ENCODE measurements at regions not wholly inside any gene's neighbourhood (a gene's known extent, or its start where the extent isn't known, plus 50 kb on each side); places are given as distances from the start of the nearest gene placed in this dataset.

DNA sequence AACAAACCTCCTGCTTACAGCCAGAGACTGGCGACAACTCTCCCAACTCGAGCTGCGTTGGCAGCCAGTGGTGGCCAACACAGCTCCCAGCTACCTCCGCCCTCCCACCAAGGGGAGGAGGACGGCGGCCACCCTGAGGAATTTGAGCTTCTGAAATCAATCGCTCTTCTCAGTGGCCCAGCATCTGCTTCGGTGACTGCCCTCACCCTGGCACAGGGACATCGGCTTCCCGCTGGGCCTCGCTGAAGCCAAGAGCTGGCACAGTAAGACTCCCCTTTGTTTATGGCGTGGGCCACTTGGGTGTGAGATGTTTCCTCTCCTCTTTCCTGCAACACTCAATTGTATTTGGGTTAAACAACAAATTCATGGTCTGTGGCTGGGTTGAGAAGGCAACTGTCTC is 136.2 kb downstream of the ZBTB18 start:
- no peaks in the 10 kb centered on the region for H3K36me3 ChIP-seq (ENCODE audit: control insufficient read depth in 2 of 2, insufficient read depth in 1 of 2, low read length in 2 of 2)
- H3K4me1 ChIP-seq (ENCODE audit: control insufficient read depth, insufficient read depth, low read length): no peaks in the 10 kb centered on the region
- TF ChIP-seq, protein P1, sequence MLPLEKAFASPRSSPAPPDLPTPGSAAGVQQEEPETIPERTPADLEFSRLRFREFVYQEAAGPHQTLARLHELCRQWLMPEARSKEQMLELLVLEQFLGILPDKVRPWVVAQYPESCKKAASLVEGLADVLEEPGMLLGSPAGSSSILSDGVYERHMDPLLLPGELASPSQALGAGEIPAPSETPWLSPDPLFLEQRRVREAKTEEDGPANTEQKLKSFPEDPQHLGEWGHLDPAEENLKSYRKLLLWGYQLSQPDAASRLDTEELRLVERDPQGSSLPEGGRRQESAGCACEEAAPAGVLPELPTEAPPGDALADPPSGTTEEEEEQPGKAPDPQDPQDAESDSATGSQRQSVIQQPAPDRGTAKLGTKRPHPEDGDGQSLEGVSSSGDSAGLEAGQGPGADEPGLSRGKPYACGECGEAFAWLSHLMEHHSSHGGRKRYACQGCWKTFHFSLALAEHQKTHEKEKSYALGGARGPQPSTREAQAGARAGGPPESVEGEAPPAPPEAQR (tag by site-specific recombination; IDR thresholded peaks at IDR 0.05): no peak
- no peak for TF ChIP-seq ZNF514 (tag by site-specific recombination; IDR thresholded peaks at IDR 0.05)
- no peak for TF ChIP-seq KLF17 (tag by site-specific recombination; IDR thresholded peaks at IDR 0.05)
- CTCF ChIA-PET: interaction anchor here (0.6 to 1.3 kb wide), 2 partner anchors 11 to 25 kb away, joined by 3 read pairs; no protein-coding TSS in a partner anchor
- no peaks in the 10 kb centered on the region for H3K9me3 ChIP-seq (ENCODE audit: control insufficient read depth, insufficient read depth, low read depth, low read length)
- no peak overlapping the region for H3K27ac ChIP-seq (ENCODE audit: extremely low read depth, low read depth, low read length)
- POLR2A ChIA-PET: no interaction called here
- H3K4me3 ChIP-seq (ENCODE audit: low read depth, low read length): no peak overlapping the region

DNA sequence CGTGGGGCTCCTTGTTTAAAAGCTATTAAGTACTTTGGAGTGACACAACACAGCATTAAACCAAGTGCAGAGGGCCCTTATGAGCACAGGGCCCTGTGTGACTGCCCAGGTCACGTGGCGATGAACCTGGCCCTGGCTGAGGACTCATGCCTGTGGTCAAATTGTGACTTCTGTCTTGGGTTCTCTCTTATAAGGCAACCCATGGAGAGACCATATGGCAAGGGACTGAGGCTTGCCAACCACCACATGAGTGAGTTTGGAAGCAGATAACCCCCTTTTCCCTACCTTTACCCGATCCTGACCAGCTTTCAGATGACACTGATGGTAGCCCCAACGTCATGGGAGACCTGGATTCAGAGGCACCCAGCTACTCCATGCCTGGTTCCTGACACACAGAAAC is 140.5 kb downstream of the ZBTB18 start:
- CTCF ChIA-PET: interaction anchor here (0.6 kb wide), 1 partner anchor 229 kb away, joined by 3 read pairs; no protein-coding TSS in a partner anchor
- POLR2A ChIA-PET: interaction anchor here (0.6 kb wide), 1 partner anchor 25 kb away, joined by 3 read pairs; no protein-coding TSS in a partner anchor
- H3K4me1 ChIP-seq (ENCODE audit: control insufficient read depth, insufficient read depth, low read length): no peaks in the 10 kb centered on the region
- H3K4me3 ChIP-seq (ENCODE audit: low read depth, low read length): no peak overlapping the region
- H3K27ac ChIP-seq (ENCODE audit: extremely low read depth, low read depth, low read length): no peak overlapping the region
- H3K9me3 ChIP-seq (ENCODE audit: control insufficient read depth, insufficient read depth, low read depth, low read length): no peaks in the 10 kb centered on the region
- H3K36me3 ChIP-seq (ENCODE audit: control insufficient read depth in 2 of 2, insufficient read depth in 1 of 2, low read length in 2 of 2): no peaks in the 10 kb centered on the region
- TF ChIP-seq, protein P2, sequence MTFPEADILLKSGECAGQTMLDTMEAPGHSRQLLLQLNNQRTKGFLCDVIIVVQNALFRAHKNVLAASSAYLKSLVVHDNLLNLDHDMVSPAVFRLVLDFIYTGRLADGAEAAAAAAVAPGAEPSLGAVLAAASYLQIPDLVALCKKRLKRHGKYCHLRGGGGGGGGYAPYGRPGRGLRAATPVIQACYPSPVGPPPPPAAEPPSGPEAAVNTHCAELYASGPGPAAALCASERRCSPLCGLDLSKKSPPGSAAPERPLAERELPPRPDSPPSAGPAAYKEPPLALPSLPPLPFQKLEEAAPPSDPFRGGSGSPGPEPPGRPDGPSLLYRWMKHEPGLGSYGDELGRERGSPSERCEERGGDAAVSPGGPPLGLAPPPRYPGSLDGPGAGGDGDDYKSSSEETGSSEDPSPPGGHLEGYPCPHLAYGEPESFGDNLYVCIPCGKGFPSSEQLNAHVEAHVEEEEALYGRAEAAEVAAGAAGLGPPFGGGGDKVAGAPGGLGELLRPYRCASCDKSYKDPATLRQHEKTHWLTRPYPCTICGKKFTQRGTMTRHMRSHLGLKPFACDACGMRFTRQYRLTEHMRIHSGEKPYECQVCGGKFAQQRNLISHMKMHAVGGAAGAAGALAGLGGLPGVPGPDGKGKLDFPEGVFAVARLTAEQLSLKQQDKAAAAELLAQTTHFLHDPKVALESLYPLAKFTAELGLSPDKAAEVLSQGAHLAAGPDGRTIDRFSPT (tag by site-specific recombination; IDR thresholded peaks at IDR 0.05): no peak
- TF ChIP-seq ZNF610 (tag by site-specific recombination; IDR thresholded peaks at IDR 0.05; ENCODE audit: borderline replicate concordance) (no peak), ATF2 (tag by site-specific recombination; IDR thresholded peaks at IDR 0.05; ENCODE audit: low read depth) (no peak), KLF8 (tag by site-specific recombination; IDR thresholded peaks at IDR 0.05) (no peak), ZNF530 (tag by site-specific recombination; IDR thresholded peaks at IDR 0.05; ENCODE audit: low read depth) (no peak)

DNA sequence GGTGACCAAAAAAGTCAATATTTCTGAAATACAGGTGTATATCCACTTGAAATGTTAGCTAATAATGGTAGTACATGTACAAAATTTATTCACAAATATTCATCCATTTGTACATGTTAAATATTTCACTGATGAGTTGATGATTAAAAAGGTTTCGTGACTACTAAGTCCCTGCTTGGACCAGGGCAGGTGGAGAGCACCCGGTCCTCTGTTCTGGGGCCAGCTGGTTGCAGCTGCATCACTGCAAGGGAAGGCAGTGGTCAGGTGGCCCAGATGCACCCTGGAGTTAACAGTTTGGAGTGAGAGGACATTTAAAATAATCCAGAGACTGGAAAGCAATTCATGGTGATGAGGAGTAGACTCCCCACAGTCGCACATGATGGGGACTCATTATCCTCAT is 141.2 kb downstream of the ZBTB18 start:
- no peaks in the 10 kb centered on the region for H3K4me1 ChIP-seq (ENCODE audit: control insufficient read depth, insufficient read depth, low read length)
- H3K4me3 ChIP-seq (ENCODE audit: low read depth, low read length): no peak overlapping the region
- no peaks in the 10 kb centered on the region for H3K9me3 ChIP-seq (ENCODE audit: control insufficient read depth, insufficient read depth, low read depth, low read length)
- POLR2A ChIA-PET: interaction anchor here (0.6 kb wide), 2 partner anchors 24 to 338 kb away, joined by 3 to 4 read pairs; no protein-coding TSS in a partner anchor
- CTCF ChIA-PET: no interaction called here
- TF ChIP-seq ZNF266 (tag by site-specific recombination; IDR thresholded peaks at IDR 0.05; ENCODE audit: low read depth): no peak
- TF ChIP-seq ZNF560 (tag by site-specific recombination; IDR thresholded peaks at IDR 0.05; ENCODE audit: borderline replicate concordance): no peak
- TF ChIP-seq PRDM1 (tag by site-specific recombination; IDR thresholded peaks at IDR 0.05): no peak
- no peak for TF ChIP-seq ZSCAN23 (tag by site-specific recombination; IDR thresholded peaks at IDR 0.05)
- no peak for TF ChIP-seq ZNF544 (tag by site-specific recombination; IDR thresholded peaks at IDR 0.05)
- no peak for TF ChIP-seq RBAK (tag by site-specific recombination; IDR thresholded peaks at IDR 0.05)
- TF ChIP-seq, protein P3, sequence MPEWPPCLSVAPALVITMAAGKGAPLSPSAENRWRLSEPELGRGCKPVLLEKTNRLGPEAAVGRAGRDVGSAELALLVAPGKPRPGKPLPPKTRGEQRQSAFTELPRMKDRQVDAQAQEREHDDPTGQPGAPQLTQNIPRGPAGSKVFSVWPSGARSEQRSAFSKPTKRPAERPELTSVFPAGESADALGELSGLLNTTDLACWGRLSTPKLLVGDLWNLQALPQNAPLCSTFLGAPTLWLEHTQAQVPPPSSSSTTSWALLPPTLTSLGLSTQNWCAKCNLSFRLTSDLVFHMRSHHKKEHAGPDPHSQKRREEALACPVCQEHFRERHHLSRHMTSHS (tag by site-specific recombination; IDR thresholded peaks at IDR 0.05): no peak
- TF ChIP-seq, protein P4, sequence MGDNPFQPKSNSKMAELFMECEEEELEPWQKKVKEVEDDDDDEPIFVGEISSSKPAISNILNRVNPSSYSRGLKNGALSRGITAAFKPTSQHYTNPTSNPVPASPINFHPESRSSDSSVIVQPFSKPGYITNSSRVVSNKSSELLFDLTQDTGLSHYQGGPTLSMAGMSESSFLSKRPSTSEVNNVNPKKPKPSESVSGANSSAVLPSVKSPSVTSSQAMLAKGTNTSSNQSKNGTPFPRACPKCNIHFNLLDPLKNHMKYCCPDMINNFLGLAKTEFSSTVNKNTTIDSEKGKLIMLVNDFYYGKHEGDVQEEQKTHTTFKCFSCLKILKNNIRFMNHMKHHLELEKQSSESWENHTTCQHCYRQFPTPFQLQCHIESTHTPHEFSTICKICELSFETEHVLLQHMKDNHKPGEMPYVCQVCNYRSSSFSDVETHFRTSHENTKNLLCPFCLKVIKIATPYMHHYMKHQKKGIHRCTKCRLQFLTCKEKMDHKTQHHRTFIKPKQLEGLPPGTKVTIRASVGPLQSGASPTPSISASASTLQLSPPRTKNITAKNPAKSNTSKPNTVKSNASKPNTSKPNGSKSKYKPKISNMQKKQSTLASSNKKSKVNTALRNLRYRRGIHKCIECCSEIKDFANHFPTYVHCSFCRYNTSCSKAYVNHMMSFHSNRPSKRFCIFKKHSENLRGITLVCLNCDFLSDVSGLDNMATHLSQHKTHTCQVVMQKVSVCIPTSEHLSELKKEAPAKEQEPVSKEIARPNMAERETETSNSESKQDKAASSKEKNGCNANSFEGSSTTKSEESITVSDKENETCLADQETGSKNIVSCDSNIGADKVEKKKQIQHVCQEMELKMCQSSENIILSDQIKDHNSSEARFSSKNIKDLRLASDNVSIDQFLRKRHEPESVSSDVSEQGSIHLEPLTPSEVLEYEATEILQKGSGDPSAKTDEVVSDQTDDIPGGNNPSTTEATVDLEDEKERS (tag by site-specific recombination; IDR thresholded peaks at IDR 0.05): no peak
- no peak for TF ChIP-seq SCRT1 (tag by site-specific recombination; IDR thresholded peaks at IDR 0.05; ENCODE audit: borderline replicate concordance)
- TF ChIP-seq, protein P5, sequence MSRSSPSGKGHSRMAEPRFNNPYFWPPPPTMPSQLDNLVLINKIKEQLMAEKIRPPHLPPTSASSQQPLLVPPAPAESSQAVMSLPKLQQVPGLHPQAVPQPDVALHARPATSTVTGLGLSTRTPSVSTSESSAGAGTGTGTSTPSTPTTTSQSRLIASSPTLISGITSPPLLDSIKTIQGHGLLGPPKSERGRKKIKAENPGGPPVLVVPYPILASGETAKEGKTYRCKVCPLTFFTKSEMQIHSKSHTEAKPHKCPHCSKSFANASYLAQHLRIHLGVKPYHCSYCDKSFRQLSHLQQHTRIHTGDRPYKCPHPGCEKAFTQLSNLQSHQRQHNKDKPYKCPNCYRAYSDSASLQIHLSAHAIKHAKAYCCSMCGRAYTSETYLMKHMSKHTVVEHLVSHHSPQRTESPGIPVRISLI (tag by site-specific recombination; IDR thresholded peaks at IDR 0.05): no peak
- no peak for TF ChIP-seq ZNF239 (tag by site-specific recombination; IDR thresholded peaks at IDR 0.05)
- TF ChIP-seq ZNF23 (tag by site-specific recombination; IDR thresholded peaks at IDR 0.05; ENCODE audit: borderline replicate concordance): no peak
- H3K27ac ChIP-seq (ENCODE audit: extremely low read depth, low read depth, low read length): no peak overlapping the region
- H3K36me3 ChIP-seq (ENCODE audit: control insufficient read depth in 2 of 2, insufficient read depth in 1 of 2, low read length in 2 of 2): no peaks in the 10 kb centered on the region
